Sciatic nerve (tissue), 2 donors: ENCODE measurements at regions not wholly inside any gene's neighbourhood (a gene's known extent, or its start where the extent isn't known, plus 50 kb on each side); places are given as distances from the start of the nearest gene placed in this dataset.
"Not testable (repeated sequence)": the region's sequence is repeated elsewhere in the genome, so short reads cannot be mapped to it uniquely, and the experiment has no call there.

Experiments
- ATAC-seq: fragments of 200-7000 bp; cut with Tn5 transposase; one replicate; pipeline ENCODE4 v1.9.1; 2020; ENCODE audit warnings: mild to moderate bottlenecking, moderate library complexity
- DNase-seq: peaks from one replicate; pipeline ENCODE4 v3.0.0-alpha.2; 2020; ENCODE audit warnings: low spot score
- intact Hi-C: fragments of 100-400 bp; cut with DNase I; formaldehyde crosslinking; loops from one replicate; pipeline ENCODE4 v1.14.2; 2022
- donor health status: DM: no; HTN: no; CAD: no.
- donor health status: DM: no; HTN: no; CAD: no.

GRCh38 chr7:35961260-35961659 is 160.4 kb downstream of the SEPTIN7 start:
- intact Hi-C loops: not testable (repeated sequence)

GRCh38 chr7:35962607-35963006 is 161.8 kb downstream of the SEPTIN7 start:
- DNase-seq, intact Hi-C loops, ATAC-seq: not testable (repeated sequence)

More at GRCh38 chr7:35961260-35961659, 160.4 kb downstream of the SEPTIN7 start:
- not testable (repeated sequence) for DNase-seq, ATAC-seq

- intact Hi-C loops: no loop called here
- no peak for DNase-seq
- ATAC-seq: no peak
Measured at GRCh38 chr7:35967366-35968139, 166.7 kb downstream of the SEPTIN7 start.

GRCh38 chr7:35968140-35968940 is 167.5 kb downstream of the SEPTIN7 start:
- DNase-seq (no peak), ATAC-seq (peak; percentile 34)
- intact Hi-C loops: no loop called here

- no peak for ATAC-seq
- no peak for DNase-seq
- intact Hi-C loops: no loop called here
Measured at GRCh38 chr7:35969066-35969465, 168.2 kb downstream of the SEPTIN7 start.

GRCh38 chr7:35970458-35970857 is 169.6 kb downstream of the SEPTIN7 start:
- intact Hi-C loops: no loop called here
- DNase-seq (no peak), ATAC-seq (no peak)

GRCh38 chr7:35971133-35971891 is 170.5 kb downstream of the SEPTIN7 start:
- ATAC-seq (peak; percentile 14), DNase-seq (no peak)
- intact Hi-C loops: no loop called here

GRCh38 chr7:35975851-35976454 is 175.1 kb downstream of the SEPTIN7 start:
- no peak for DNase-seq
- peak; percentile 86 for ATAC-seq
- intact Hi-C loops: no loop called here

- intact Hi-C loops, DNase-seq, ATAC-seq: not testable (repeated sequence)
Measured at GRCh38 chr7:35978816-35979640, 174.0 kb upstream of the EEPD1 start.

- no peak for ATAC-seq
- DNase-seq: no peak
- intact Hi-C loops: loop anchor here (5.0 kb wide), 1 partner anchor 310 kb away; no protein-coding TSS in a partner anchor
Measured at GRCh38 chr7:35982600-35982999, 170.5 kb upstream of the EEPD1 start.

GRCh38 chr7:35983626-35984025 is 169.4 kb upstream of the EEPD1 start:
- no peak for ATAC-seq
- intact Hi-C loops: loop anchor here (5.0 kb wide), 1 partner anchor 309 kb away; no protein-coding TSS in a partner anchor
- DNase-seq: no peak

- intact Hi-C loops: no loop called here
- DNase-seq (peak; percentile 88), ATAC-seq (peak; percentile 95)
Measured at GRCh38 chr7:35985126-35985754, 167.8 kb upstream of the EEPD1 start.

- DNase-seq: no peak
- intact Hi-C loops: no loop called here
- ATAC-seq: no peak
Measured at GRCh38 chr7:35987016-35987415, 166.0 kb upstream of the EEPD1 start.

- ATAC-seq (no peak), DNase-seq (no peak)
- intact Hi-C loops: no loop called here
Measured at GRCh38 chr7:35988105-35988504, 164.9 kb upstream of the EEPD1 start.

GRCh38 chr7:35988818-35989217 is 164.2 kb upstream of the EEPD1 start:
- intact Hi-C loops: no loop called here
- ATAC-seq (peak; percentile 54), DNase-seq (no peak)

- intact Hi-C loops: no loop called here
- DNase-seq (no peak), ATAC-seq (no peak)
Measured at GRCh38 chr7:35991511-35992232, 161.4 kb upstream of the EEPD1 start.

GRCh38 chr7:35992436-35992835 is 160.6 kb upstream of the EEPD1 start:
- intact Hi-C loops: no loop called here
- ATAC-seq (no peak), DNase-seq (no peak)
